Naive thymus-derived CD8-positive, alpha-beta T cell (primary cell): ENCODE measurements at regions not wholly inside any gene's neighbourhood (a gene's known extent, or its start where the extent isn't known, plus 50 kb on each side); places are given as distances from the start of the nearest gene placed in this dataset.

ENCODE experiments used
- ATAC-seq, 2 donors: fragments of 150-1000 bp; cut with Tn5 transposase in 1 of 2; sonication (Bioruptor Pico), chemical (Tn5 transposase) in 1 of 2; 1 replicate in 1 of 2; 2 replicates in 1 of 2; pipeline ENCODE4 v1.10.0; 2021; ENCODE audit warnings: mild to moderate bottlenecking in 2 of 2, moderate library complexity in 2 of 2
- POLR2A ChIA-PET: fragments of 350-600 bp; sonication (Branson Sonifier 250); formaldehyde crosslinking; loops from one replicate; lab custom pipeline; 2021; ENCODE audit warnings: antibody characterized with exemption; lab: Charles Lee
- DNase-seq, 10 donors: peaks; one replicate each; pipeline versions ENCODE4 v3.0.0 to v3.0.0-alpha.2; 2020 to 2022
- H3K27ac Mint-ChIP-seq, 10 donors: one replicate each; pipeline ENCODE4 v1.8.0; 2020 to 2022; ENCODE audit warnings: mild to moderate bottlenecking in 10 of 10, mixed read lengths in 10 of 10, moderate library complexity in 4 of 10, inconsistent platforms in 1 of 10
- H3K27me3 Mint-ChIP-seq, 5 donors: one replicate each; pipeline ENCODE4 v1.8.0; 2021 to 2022; ENCODE audit warnings: mixed read lengths in 5 of 5
- H3K36me3 Mint-ChIP-seq, 3 donors: one replicate each; pipeline ENCODE4 v1.8.0; 2020 to 2022; ENCODE audit warnings: mixed read lengths in 3 of 3, mild to moderate bottlenecking in 2 of 3, inconsistent platforms in 1 of 3
- H3K4me1 Mint-ChIP-seq, 4 donors: one replicate each; pipeline ENCODE4 v1.8.0; 2021 to 2022; ENCODE audit warnings: mixed read lengths in 4 of 4
- H3K4me3 Mint-ChIP-seq, 10 donors: one replicate each; pipeline ENCODE4 v1.8.0; 2020 to 2022; ENCODE audit warnings: mild to moderate bottlenecking in 10 of 10, mixed read lengths in 10 of 10, moderate library complexity in 6 of 10, inconsistent platforms in 1 of 10
- H3K9me3 Mint-ChIP-seq, 9 donors: one replicate each; pipeline ENCODE4 v1.8.0; 2020 to 2022; ENCODE audit warnings: mixed read lengths in 9 of 9, mild to moderate bottlenecking in 3 of 9, inconsistent platforms in 1 of 9, moderate library complexity in 1 of 9

DNA sequence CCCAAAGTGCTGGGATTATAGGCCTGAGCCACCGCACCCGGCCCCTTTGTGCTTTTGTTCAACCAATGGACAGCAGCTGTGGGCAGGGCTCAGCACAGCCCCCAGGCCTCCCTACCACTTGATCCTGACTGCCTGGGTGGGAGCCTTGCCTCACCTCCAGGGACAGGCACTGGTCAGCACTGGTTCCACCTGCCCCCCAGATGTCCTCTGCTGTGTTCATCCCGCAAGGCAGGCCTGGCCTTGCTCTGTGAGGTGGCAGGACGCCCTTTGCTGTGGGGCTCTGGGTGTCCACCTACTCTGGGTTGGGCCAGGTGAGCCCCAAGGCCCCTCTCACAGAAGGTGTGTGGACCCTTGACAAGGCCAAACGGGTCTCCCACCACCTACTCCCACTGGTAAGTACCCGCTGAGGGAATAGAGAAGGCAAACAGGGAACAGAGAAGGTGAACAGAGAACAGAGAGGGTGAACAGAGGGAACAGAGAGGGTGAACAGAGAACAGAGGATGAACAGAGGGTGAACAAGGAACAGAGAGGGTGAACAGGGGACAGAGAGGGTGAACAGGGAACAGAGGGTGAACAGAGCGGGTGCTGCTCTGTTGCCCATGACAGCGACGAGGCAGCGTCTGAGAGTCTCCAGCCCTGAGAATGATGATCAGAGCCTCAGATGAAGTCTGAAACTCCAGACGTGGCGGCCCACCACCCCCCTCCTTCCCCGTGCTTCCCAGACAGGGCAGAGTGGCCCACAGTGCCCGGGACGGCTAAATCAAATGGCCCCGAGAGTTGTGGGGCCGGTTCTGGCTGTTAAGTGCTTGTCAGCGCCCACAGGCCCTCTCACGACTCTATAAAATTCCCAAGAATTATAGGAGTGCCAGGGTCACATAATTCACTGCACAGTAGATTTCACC lies 55.0 kb upstream of the NKX1-1 start:
- Mint-ChIP-seq H3K9me3 (peaks cover 0 to 16% (median 4%) of the 10 kb centered on the region in 9 donors), H3K4me3 (no peak overlapping the region), H3K36me3 (peaks cover 0 to 7% (median 0%) of the 10 kb centered on the region in 3 donors), H3K27ac (peak overlapping the region in 2 of 10 donors; percentile 46 to 66), H3K27me3 (peaks cover 12 to 50% (median 38%) of the 10 kb centered on the region in 5 donors), H3K4me1 (peaks cover 0 to 2% (median 0%) of the 10 kb centered on the region in 4 donors)
- POLR2A ChIA-PET = no interaction called here
- ATAC-seq (no peak), DNase-seq (no peak)

DNA sequence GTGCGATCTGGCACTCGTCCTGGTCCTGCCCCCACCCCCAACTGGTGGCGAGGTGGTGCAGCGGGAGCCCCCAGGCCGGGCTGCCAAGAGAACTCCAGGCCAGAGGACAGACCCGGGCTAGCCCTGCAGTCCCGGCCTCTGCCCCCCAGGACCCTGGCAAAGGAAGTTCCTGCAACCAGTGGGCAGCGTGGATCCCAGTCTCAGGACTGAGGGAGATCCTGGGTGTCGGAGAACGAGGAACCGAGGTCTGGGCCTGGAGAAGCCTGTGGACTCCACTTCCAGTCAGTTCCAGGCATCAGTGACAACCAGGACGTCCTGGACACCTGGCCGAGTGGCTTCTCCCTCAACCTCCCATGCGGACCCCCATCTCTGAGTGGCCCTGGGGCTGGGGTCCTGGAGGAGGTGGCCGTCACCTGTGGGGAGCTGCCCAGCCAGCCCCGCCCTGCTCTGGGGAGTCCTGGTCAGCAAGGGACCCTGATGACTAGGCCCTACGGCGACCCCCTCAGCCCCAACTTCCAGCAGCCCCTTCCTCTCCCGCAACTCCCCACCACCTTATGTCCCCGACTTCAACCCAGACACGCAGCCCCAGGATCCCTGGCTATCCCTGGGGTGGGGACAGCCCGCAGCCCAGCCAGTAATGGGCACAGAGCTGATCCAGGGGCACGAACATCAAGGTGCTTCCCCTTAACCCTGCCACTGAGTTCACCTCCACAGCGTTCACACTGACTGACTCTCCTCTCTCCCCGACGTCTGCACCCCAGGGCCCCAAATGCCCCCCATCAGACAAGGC lies 53.7 kb upstream of the NKX1-1 start:
- Mint-ChIP-seq H3K9me3 (peaks cover 0 to 22% (median 4%) of the 10 kb centered on the region in 9 donors), H3K4me3 (no peak overlapping the region), H3K36me3 (peaks cover 0 to 7% (median 0%) of the 10 kb centered on the region in 3 donors), H3K27me3 (peaks cover 12 to 43% (median 38%) of the 10 kb centered on the region in 5 donors), H3K4me1 (peaks cover 0 to 2% (median 0%) of the 10 kb centered on the region in 4 donors), H3K27ac (no peak overlapping the region)
- ATAC-seq (no peak), DNase-seq (peak in 1 of 10 donors; percentile 56)
- POLR2A ChIA-PET = no interaction called here

DNA sequence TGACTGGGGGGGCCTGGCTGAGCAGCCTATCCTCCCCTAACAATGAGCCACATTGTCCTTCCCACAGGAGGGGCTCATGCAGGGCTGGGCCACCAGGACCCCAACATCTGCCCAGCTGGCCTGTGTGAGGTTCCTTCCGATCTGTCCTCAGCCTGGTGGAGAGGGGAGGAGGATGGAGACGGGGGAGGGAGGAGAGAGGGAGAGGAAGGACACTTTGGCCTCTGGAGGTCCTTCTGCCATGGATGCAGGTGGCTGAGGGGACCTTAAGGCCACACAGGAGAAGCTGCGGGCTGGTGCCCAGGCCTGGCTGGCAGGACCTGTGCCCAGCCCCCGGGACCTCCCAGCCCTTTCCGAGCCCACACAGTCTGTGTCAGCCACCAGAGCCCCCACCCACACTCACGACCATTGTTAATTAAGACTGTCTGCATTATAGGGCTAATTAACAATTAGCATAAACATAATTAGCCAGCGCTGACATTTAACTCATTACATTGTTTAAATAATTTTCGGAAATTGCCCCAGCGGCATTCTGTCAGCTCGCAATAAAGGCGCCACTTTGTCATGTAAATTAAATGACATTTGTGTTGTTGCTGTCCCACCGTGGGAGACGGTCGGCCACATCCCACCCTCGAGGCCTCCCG lies 53.0 kb upstream of the NKX1-1 start:
- H3K4me3 Mint-ChIP-seq = no peak overlapping the region
- H3K36me3 Mint-ChIP-seq = peaks cover 0 to 7% (median 0%) of the 10 kb centered on the region in 3 donors
- DNase-seq (peak in 1 of 10 donors; percentile 37), ATAC-seq (no peak)
- H3K4me1 Mint-ChIP-seq = peaks cover 0 to 2% (median 0%) of the 10 kb centered on the region in 4 donors
- peaks cover 12 to 43% (median 38%) of the 10 kb centered on the region in 5 donors for H3K27me3 Mint-ChIP-seq
- POLR2A ChIA-PET = no interaction called here
- H3K27ac Mint-ChIP-seq = no peak overlapping the region
- H3K9me3 Mint-ChIP-seq = peaks cover 0 to 22% (median 4%) of the 10 kb centered on the region in 9 donors

DNA sequence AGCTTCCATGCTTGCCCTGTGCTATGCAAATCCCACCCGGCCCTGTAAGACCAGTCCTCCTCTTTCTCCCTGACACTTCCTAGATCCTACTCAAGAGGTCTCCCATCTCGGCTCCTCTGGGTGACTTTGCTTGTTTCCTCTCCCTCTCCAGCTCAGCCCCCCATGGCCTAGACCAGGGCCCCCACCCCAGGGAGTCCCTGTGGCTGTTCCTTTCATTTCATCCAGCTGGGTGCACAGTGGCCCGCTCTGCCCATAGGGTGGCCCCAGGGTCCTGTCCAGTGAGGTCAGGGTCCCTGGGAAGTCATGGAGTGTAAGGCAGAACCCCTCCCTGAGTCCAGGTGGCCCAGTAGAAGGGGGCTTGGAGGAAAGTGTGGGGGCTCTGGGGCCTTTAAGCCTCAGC lies 52.3 kb upstream of the NKX1-1 start:
- Mint-ChIP-seq H3K36me3 (peaks cover 0 to 13% (median 0%) of the 10 kb centered on the region in 3 donors), H3K27ac (no peak overlapping the region), H3K27me3 (peaks cover 12 to 43% (median 40%) of the 10 kb centered on the region in 5 donors), H3K4me3 (no peak overlapping the region), H3K9me3 (peaks cover 0 to 28% (median 10%) of the 10 kb centered on the region in 9 donors), H3K4me1 (peaks cover 0 to 2% (median 0%) of the 10 kb centered on the region in 4 donors)
- POLR2A ChIA-PET = no interaction called here
- DNase-seq (peak in 1 of 10 donors; percentile 44), ATAC-seq (no peak)
